ENCODE measurements at regions not wholly inside any gene's neighbourhood (a gene's known extent, or its start where the extent isn't known, plus 50 kb on each side); places are given as distances from the start of the nearest gene placed in this dataset.

GRCh38 chr1:227372726-227373130, 54.4 kb upstream of the CDC42BPA start:
- Histone ChIP-seq H3K9me3 (ENCODE audit: control insufficient read depth, low read depth, low read length) (no peaks in the 10 kb centered on the region), H3K27me3 (ENCODE audit: control insufficient read depth, insufficient read depth, low read length) (no peaks in the 10 kb centered on the region), H3K36me3 (ENCODE audit: control insufficient read depth, insufficient read depth, low read length) (no peaks in the 10 kb centered on the region), H3K4me3 (ENCODE audit: low read length) (no peak overlapping the region), H3K27ac (ENCODE audit: low read length) (no peak overlapping the region), H3K4me1 (ENCODE audit: control insufficient read depth, insufficient read depth, low read length) (no peaks in the 10 kb centered on the region)
- no peak for DNase-seq
- WGBS (ENCODE audit: insufficient coverage, low lambda C conversion rate) = no CpG with 5 or more reads among the region's 1 CpG

GRCh38 chr1:227370533-227371254, 52.4 kb upstream of the CDC42BPA start:
- no peak overlapping the region for H3K27ac ChIP-seq (ENCODE audit: low read length)
- WGBS (ENCODE audit: insufficient coverage, low lambda C conversion rate) = 79% methylated on average over 3 of the region's 10 CpGs
- no peaks in the 10 kb centered on the region for H3K27me3 ChIP-seq (ENCODE audit: control insufficient read depth, insufficient read depth, low read length)
- H3K4me1 ChIP-seq (ENCODE audit: control insufficient read depth, insufficient read depth, low read length) = no peaks in the 10 kb centered on the region
- DNase-seq = no peak
- no peaks in the 10 kb centered on the region for H3K36me3 ChIP-seq (ENCODE audit: control insufficient read depth, insufficient read depth, low read length)
- no peak overlapping the region for H3K4me3 ChIP-seq (ENCODE audit: low read length)
- no peaks in the 10 kb centered on the region for H3K9me3 ChIP-seq (ENCODE audit: control insufficient read depth, low read depth, low read length)

GRCh38 chr1:227369102-227369760, 50.9 kb upstream of the CDC42BPA start:
- H3K36me3 ChIP-seq (ENCODE audit: control insufficient read depth, insufficient read depth, low read length) = no peaks in the 10 kb centered on the region
- peak in 1 of 2 donors; percentile 8 for DNase-seq
- no peaks in the 10 kb centered on the region for H3K27me3 ChIP-seq (ENCODE audit: control insufficient read depth, insufficient read depth, low read length)
- H3K27ac ChIP-seq (ENCODE audit: low read length) = no peak overlapping the region
- H3K9me3 ChIP-seq (ENCODE audit: control insufficient read depth, low read depth, low read length) = no peaks in the 10 kb centered on the region
- no peaks in the 10 kb centered on the region for H3K4me1 ChIP-seq (ENCODE audit: control insufficient read depth, insufficient read depth, low read length)
- 74% methylated on average over 2 of the region's 6 CpGs for WGBS (ENCODE audit: insufficient coverage, low lambda C conversion rate)
- no peak overlapping the region for H3K4me3 ChIP-seq (ENCODE audit: low read length)

Data from large intestine (tissue), 3 donors.